GM12878 (cell line): ENCODE measurements at regions not wholly inside any gene's neighbourhood (a gene's known extent, or its start where the extent isn't known, plus 50 kb on each side); places are given as distances from the start of the nearest gene placed in this dataset.

Source experiments
- ATAC-seq: fragments of 200-7000 bp; cut with Tn5 transposase; 3 replicates; pipeline ENCODE4 v1.9.1; 2020; ENCODE audit warnings: mild to moderate bottlenecking, moderate library complexity
- BruUV-seq: library from RNA; stranded (reverse); fragments of 400-500 nt; replicated peaks from 2 replicates; lab custom pipeline; 2021; lab: Mats Ljungman, UMichigan
- CTCF ChIA-PET: fragments of 300-600 bp; sonication (Branson Sonifier 250); formaldehyde crosslinking; extraction: SDS; loops from one replicate; lab custom pipeline; 2021; ENCODE audit warnings: inconsistent platforms; lab: Yijun Ruan, JAX
- POLR2A ChIA-PET: fragments of 350-600 bp; formaldehyde crosslinking; extraction: SDS; loops from one replicate; lab custom pipeline; 2021; ENCODE audit warnings: inconsistent platforms; lab: Charles Lee
- RAD21 ChIA-PET: fragments of 300-600 bp; sonication (Branson Sonifier 250); formaldehyde crosslinking; loops from one replicate; lab custom pipeline; 2023; ENCODE audit warnings: antibody characterized with exemption; ENCODE audit not compliant: unreplicated experiment; lab: Charles Lee
- SMC1A ChIA-PET: fragments of 300-600 bp; sonication (Branson Sonifier 250); formaldehyde crosslinking; loops from one replicate; lab custom pipeline; 2023; ENCODE audit not compliant: unreplicated experiment, uncharacterized antibody; lab: Charles Lee
- DNase-seq: peaks from one replicate; pipeline ENCODE4 v3.0.0-alpha.2; 2011; ENCODE audit warnings: low read depth, low spot score
- FAIRE-seq: peaks from 3 replicates; lab custom pipeline; 2011; peaks lifted over from hg19 to GRCh38; lab: Jason Lieb, UNC
- H2AFZ ChIP-seq: 2 replicates; pipeline ENCODE4 v1.6.0; 2011; ENCODE audit warnings: low read depth, low read length, control low read depth; ENCODE audit not compliant: control insufficient read depth
- H3K27ac ChIP-seq: 2 replicates; pipeline ENCODE4 v1.5.1; 2011; ENCODE audit warnings: control low read depth; ENCODE audit not compliant: control insufficient read depth, insufficient read depth
- H3K27me3 ChIP-seq, 2 experiments: replicated peaks in 1 of 2; 2 replicates each; pipeline versions ENCODE4 v1.6.0 to v1.6.1; 2011; ENCODE audit warnings: low read length in 1 of 2; ENCODE audit not compliant: control insufficient read depth in 2 of 2, insufficient read depth in 2 of 2
- H3K36me3 ChIP-seq, 2 experiments: 2 replicates each; pipeline ENCODE4 v1.5.1; 2011; ENCODE audit warnings: low read length in 1 of 2; ENCODE audit not compliant: control insufficient read depth in 2 of 2, insufficient read depth in 2 of 2
- H3K4me1 ChIP-seq: 2 replicates; pipeline ENCODE4 v1.6.1; 2011; ENCODE audit warnings: mild to moderate bottlenecking, low read length, moderate library complexity, mixed read lengths; ENCODE audit not compliant: control insufficient read depth, insufficient read depth
- H3K4me2 ChIP-seq: 2 replicates; pipeline ENCODE4 v1.6.0; 2011; ENCODE audit warnings: control low read depth; ENCODE audit not compliant: control insufficient read depth, insufficient read depth
- H3K4me3 ChIP-seq: fragments of 200-600 bp; sonication (generic); 2 replicates; pipeline ENCODE4 v1.5.1; 2016
- H3K79me2 ChIP-seq: 2 replicates; pipeline ENCODE4 v1.6.0; 2011; ENCODE audit warnings: low read length; ENCODE audit not compliant: control insufficient read depth, insufficient read depth
- H3K9ac ChIP-seq: 2 replicates; pipeline ENCODE4 v1.8.0; 2011; ENCODE audit warnings: low read length, control low read depth, mixed read lengths; ENCODE audit not compliant: control insufficient read depth, insufficient read depth
- H3K9me3 ChIP-seq: replicated peaks from 3 replicates; pipeline ENCODE4 v1.5.1; 2011; ENCODE audit warnings: mild to moderate bottlenecking, low read length; ENCODE audit not compliant: control insufficient read depth, insufficient read depth
- H4K20me1 ChIP-seq: 2 replicates; pipeline ENCODE4 v1.6.0; 2011; ENCODE audit not compliant: control insufficient read depth, insufficient read depth
- ESRRA ChIP-seq: IDR thresholded peaks from 2 replicates; pipeline ENCODE4 v1.6.1; 2012; ENCODE audit warnings: mild to moderate bottlenecking, low read length, improper control_type of control experiment
- IRF5 ChIP-seq: fragments of 450-650 bp; IDR thresholded peaks from 2 replicates; pipeline ENCODE4 v1.6.1; 2017; ENCODE audit warnings: borderline replicate concordance
- MTA2 ChIP-seq: fragments of 450-650 bp; IDR thresholded peaks from 2 replicates; pipeline ENCODE4 v1.6.1; 2016; ENCODE audit warnings: low read depth, mild to moderate bottlenecking, moderate library complexity
- MTA3 ChIP-seq: IDR thresholded peaks from 2 replicates; pipeline ENCODE4 v1.6.1; 2012; ENCODE audit warnings: low read length, inconsistent platforms, borderline replicate concordance
- MYB ChIP-seq: fragments of 150-350 bp; IDR thresholded peaks from 2 replicates; pipeline ENCODE4 v1.6.1; 2014; ENCODE audit warnings: mild to moderate bottlenecking, low read depth, low read length, borderline replicate concordance
- MYC ChIP-seq: IDR thresholded peaks from 2 replicates; pipeline ENCODE4 v1.6.1; 2011; ENCODE audit warnings: mild to moderate bottlenecking, low read length, moderate library complexity, inconsistent platforms; ENCODE audit not compliant: insufficient read depth, insufficient replicate concordance, insufficient read length, severe bottlenecking
- PML ChIP-seq: IDR thresholded peaks from 2 replicates; pipeline ENCODE4 v1.6.1; 2012; ENCODE audit warnings: low read length, inconsistent platforms
- USF1 ChIP-seq: IDR thresholded peaks from 2 replicates; pipeline ENCODE4 v1.6.1; 2011; ENCODE audit warnings: borderline replicate concordance, low read depth, mild to moderate bottlenecking, moderate library complexity, mixed read lengths, low read length; ENCODE audit not compliant: insufficient read depth; ENCODE audit errors: extremely low read length
- ZBED1 ChIP-seq: IDR thresholded peaks from 2 replicates; pipeline ENCODE4 v1.6.1; 2016; ENCODE audit warnings: borderline replicate concordance
- ZNF217 ChIP-seq: fragments of 450-650 bp; IDR thresholded peaks from 2 replicates; pipeline ENCODE4 v1.6.1; 2017; ENCODE audit warnings: antibody characterized with exemption, mild to moderate bottlenecking
- WGBS: methylation state at CpG from one replicate; pipeline ENCODE4 v1.1.6; 2016; ENCODE audit warnings: low lambda C conversion rate; ENCODE audit not compliant: insufficient replicate concordance, insufficient coverage; ENCODE audit errors: missing lambda C conversion rate; 5-methylcytosine and 5-hydroxymethylcytosine counted together
- in situ Hi-C: fragments of 300-500 bp; cut with MboI; formaldehyde crosslinking; loops from 9 replicates; pipeline ENCODE4 v1.14.3; 2018; ENCODE audit warnings: mixed read lengths
- intact Hi-C: fragments of 100-400 bp; cut with micrococcal nuclease; formaldehyde crosslinking; loops from one replicate; pipeline ENCODE4 v1.14.2; 2022; ENCODE audit not compliant: unreplicated experiment
- TF ChIP-seq, protein P1 (sequence below): fragments of 450-650 bp; conservative IDR thresholded peaks from 2 replicates; pipeline ENCODE4 v1.6.1; 2017; ENCODE audit warnings: mild to moderate bottlenecking, moderate library complexity
- TF ChIP-seq, protein P2 (sequence below): fragments of 450-650 bp; IDR thresholded peaks from 2 replicates; pipeline ENCODE4 v1.6.1; 2017; ENCODE audit warnings: mild to moderate bottlenecking, low read depth, inconsistent platforms; ENCODE audit not compliant: poor library complexity, severe bottlenecking
- TF ChIP-seq, protein P3 (sequence below): fragments of 450-650 bp; IDR thresholded peaks from 2 replicates; pipeline ENCODE4 v1.6.1; 2017; ENCODE audit warnings: mild to moderate bottlenecking, moderate library complexity

DNA sequence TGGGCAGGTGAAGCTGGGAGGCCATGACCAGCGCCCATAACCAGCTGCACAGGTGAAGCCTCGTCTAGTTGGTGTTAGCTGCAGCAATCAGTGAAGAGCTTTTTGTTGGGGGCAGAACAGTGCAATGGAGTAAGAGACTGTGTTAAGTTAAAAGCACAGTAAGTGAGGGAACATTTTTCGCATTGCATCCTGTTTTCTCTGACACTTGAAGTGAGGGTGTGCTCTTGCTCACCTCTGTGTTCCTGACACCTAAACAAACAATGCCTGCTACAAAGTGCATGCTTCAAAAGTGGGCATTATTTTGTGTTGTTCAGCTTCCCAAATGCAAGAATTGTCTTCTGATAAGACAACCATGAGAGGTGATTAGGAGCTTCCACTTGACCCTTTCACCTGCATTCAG, 324.0 kb upstream of the ACVR2A start:
- no peaks in the 10 kb centered on the region for H4K20me1 ChIP-seq
- RAD21 ChIA-PET, result no interaction called here
- POLR2A ChIA-PET, result no interaction called here
- no peak overlapping the region for H3K4me3 ChIP-seq
- H3K4me1 ChIP-seq, result no peaks in the 10 kb centered on the region
- no peaks in the 10 kb centered on the region for H3K36me3 ChIP-seq
- H3K27me3 ChIP-seq, result no peaks in the 10 kb centered on the region
- H3K9me3 ChIP-seq, result no peaks in the 10 kb centered on the region
- no peak overlapping the region for H3K4me2 ChIP-seq
- no peak overlapping the region for H3K27ac ChIP-seq
- H3K9ac ChIP-seq, result no peak overlapping the region
- in situ Hi-C loops, result no loop called here
- CTCF ChIA-PET, result interaction anchor here (1.0 to 1.2 kb wide), 2 partner anchors 10 to 31 kb away, joined by 3 read pairs; no protein-coding TSS in a partner anchor
- H2AFZ ChIP-seq, result no peak overlapping the region
- no TSS peak for BruUV-seq
- SMC1A ChIA-PET, result interaction anchor here (0.9 kb wide), 1 partner anchor 12 kb away, joined by 3 read pairs; no protein-coding TSS in a partner anchor
- ATAC-seq (no peak), FAIRE-seq (no peak), DNase-seq (no peak)
- H3K79me2 ChIP-seq, result no peaks in the 10 kb centered on the region
- WGBS, result 50% methylated on average over 3 of the region's 3 CpGs
- intact Hi-C loops, result no loop called here
- TF ChIP-seq MYB, result no peak
- TF ChIP-seq, protein P1, sequence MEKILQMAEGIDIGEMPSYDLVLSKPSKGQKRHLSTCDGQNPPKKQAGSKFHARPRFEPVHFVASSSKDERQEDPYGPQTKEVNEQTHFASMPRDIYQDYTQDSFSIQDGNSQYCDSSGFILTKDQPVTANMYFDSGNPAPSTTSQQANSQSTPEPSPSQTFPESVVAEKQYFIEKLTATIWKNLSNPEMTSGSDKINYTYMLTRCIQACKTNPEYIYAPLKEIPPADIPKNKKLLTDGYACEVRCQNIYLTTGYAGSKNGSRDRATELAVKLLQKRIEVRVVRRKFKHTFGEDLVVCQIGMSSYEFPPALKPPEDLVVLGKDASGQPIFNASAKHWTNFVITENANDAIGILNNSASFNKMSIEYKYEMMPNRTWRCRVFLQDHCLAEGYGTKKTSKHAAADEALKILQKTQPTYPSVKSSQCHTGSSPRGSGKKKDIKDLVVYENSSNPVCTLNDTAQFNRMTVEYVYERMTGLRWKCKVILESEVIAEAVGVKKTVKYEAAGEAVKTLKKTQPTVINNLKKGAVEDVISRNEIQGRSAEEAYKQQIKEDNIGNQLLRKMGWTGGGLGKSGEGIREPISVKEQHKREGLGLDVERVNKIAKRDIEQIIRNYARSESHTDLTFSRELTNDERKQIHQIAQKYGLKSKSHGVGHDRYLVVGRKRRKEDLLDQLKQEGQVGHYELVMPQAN, result no peak
- no peak for TF ChIP-seq ZNF217
- TF ChIP-seq USF1, result no peak
- TF ChIP-seq ZBED1, result no peak
- TF ChIP-seq MTA3, result no peak
- TF ChIP-seq, protein P2, sequence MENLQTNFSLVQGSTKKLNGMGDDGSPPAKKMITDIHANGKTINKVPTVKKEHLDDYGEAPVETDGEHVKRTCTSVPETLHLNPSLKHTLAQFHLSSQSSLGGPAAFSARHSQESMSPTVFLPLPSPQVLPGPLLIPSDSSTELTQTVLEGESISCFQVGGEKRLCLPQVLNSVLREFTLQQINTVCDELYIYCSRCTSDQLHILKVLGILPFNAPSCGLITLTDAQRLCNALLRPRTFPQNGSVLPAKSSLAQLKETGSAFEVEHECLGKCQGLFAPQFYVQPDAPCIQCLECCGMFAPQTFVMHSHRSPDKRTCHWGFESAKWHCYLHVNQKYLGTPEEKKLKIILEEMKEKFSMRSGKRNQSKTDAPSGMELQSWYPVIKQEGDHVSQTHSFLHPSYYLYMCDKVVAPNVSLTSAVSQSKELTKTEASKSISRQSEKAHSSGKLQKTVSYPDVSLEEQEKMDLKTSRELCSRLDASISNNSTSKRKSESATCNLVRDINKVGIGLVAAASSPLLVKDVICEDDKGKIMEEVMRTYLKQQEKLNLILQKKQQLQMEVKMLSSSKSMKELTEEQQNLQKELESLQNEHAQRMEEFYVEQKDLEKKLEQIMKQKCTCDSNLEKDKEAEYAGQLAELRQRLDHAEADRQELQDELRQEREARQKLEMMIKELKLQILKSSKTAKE, result no peak
- no peak for TF ChIP-seq ESRRA
- no peak for TF ChIP-seq IRF5
- TF ChIP-seq MYC, result no peak
- TF ChIP-seq MTA2, result no peak
- TF ChIP-seq, protein P3, sequence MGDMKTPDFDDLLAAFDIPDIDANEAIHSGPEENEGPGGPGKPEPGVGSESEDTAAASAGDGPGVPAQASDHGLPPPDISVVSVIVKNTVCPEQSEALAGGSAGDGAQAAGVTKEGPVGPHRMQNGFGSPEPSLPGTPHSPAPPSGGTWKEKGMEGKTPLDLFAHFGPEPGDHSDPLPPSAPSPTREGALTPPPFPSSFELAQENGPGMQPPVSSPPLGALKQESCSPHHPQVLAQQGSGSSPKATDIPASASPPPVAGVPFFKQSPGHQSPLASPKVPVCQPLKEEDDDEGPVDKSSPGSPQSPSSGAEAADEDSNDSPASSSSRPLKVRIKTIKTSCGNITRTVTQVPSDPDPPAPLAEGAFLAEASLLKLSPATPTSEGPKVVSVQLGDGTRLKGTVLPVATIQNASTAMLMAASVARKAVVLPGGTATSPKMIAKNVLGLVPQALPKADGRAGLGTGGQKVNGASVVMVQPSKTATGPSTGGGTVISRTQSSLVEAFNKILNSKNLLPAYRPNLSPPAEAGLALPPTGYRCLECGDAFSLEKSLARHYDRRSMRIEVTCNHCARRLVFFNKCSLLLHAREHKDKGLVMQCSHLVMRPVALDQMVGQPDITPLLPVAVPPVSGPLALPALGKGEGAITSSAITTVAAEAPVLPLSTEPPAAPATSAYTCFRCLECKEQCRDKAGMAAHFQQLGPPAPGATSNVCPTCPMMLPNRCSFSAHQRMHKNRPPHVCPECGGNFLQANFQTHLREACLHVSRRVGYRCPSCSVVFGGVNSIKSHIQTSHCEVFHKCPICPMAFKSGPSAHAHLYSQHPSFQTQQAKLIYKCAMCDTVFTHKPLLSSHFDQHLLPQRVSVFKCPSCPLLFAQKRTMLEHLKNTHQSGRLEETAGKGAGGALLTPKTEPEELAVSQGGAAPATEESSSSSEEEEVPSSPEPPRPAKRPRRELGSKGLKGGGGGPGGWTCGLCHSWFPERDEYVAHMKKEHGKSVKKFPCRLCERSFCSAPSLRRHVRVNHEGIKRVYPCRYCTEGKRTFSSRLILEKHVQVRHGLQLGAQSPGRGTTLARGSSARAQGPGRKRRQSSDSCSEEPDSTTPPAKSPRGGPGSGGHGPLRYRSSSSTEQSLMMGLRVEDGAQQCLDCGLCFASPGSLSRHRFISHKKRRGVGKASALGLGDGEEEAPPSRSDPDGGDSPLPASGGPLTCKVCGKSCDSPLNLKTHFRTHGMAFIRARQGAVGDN, result no peak
- no peak for TF ChIP-seq PML
